H9 (cell line): ENCODE measurements at regions not wholly inside any gene's neighbourhood (a gene's known extent, or its start where the extent isn't known, plus 50 kb on each side); places are given as distances from the start of the nearest gene placed in this dataset.

ENCODE experiments used
- DNase-seq: peaks from one replicate; pipeline ENCODE4 v3.0.0-alpha.2; 2017
- H2AFZ ChIP-seq: one replicate; pipeline ENCODE4 v1.6.1; 2013; ENCODE audit warnings: mild to moderate bottlenecking, low read length, control low read depth, moderate library complexity
- H2AK5ac ChIP-seq: 2 replicates; pipeline ENCODE4 v1.6.1; 2013; ENCODE audit warnings: low read length, control low read depth, mixed read lengths; ENCODE audit not compliant: insufficient read length
- H2BK120ac ChIP-seq: one replicate; pipeline ENCODE4 v1.6.1; 2013; ENCODE audit warnings: low read depth, mild to moderate bottlenecking, low read length, control low read depth, inconsistent platforms; ENCODE audit not compliant: poor library complexity, severe bottlenecking
- H2BK12ac ChIP-seq: 2 replicates; pipeline ENCODE4 v1.6.1; 2013; ENCODE audit warnings: low read length, control low read depth, mixed read lengths, low read depth; ENCODE audit not compliant: insufficient read length
- H2BK15ac ChIP-seq: 2 replicates; pipeline ENCODE4 v1.6.1; 2013; ENCODE audit warnings: low read depth, low read length, control low read depth
- H2BK20ac ChIP-seq: one replicate; pipeline ENCODE4 v1.6.1; 2013; ENCODE audit warnings: low read depth, mild to moderate bottlenecking, low read length, control low read depth, inconsistent platforms; ENCODE audit not compliant: poor library complexity, severe bottlenecking
- H2BK5ac ChIP-seq: 2 replicates; pipeline ENCODE4 v1.6.1; 2013; ENCODE audit warnings: low read length, control low read depth, mixed read lengths; ENCODE audit not compliant: insufficient read length
- H3K14ac ChIP-seq: 2 replicates; pipeline ENCODE4 v1.6.1; 2013; ENCODE audit warnings: low read length, control low read depth; ENCODE audit not compliant: insufficient read depth
- H3K18ac ChIP-seq: 2 replicates; pipeline ENCODE4 v1.6.1; 2013; ENCODE audit warnings: low read depth, mild to moderate bottlenecking, mixed read lengths, low read length, control low read depth; ENCODE audit not compliant: insufficient read length
- H3K23ac ChIP-seq: 2 replicates; pipeline ENCODE4 v1.6.1; 2013; ENCODE audit warnings: low read length, control low read depth, mixed read lengths, low read depth; ENCODE audit not compliant: insufficient read length
- H3K23me2 ChIP-seq: 2 replicates; pipeline ENCODE4 v1.6.1; 2013; ENCODE audit warnings: low read depth, mild to moderate bottlenecking, mixed read lengths, low read length, control low read depth; ENCODE audit not compliant: insufficient read length, poor library complexity, severe bottlenecking
- H3K27ac ChIP-seq: 2 replicates; pipeline ENCODE4 v1.5.1; 2013; ENCODE audit warnings: low read length, control low read depth, mixed read lengths, low read depth; ENCODE audit not compliant: insufficient read length
- H3K27me3 ChIP-seq: 2 replicates; pipeline ENCODE4 v1.6.1; 2013; ENCODE audit warnings: low read length, control low read depth, inconsistent platforms; ENCODE audit not compliant: insufficient read depth
- H3K4ac ChIP-seq: 2 replicates; pipeline ENCODE4 v1.6.1; 2013; ENCODE audit warnings: low read depth, mild to moderate bottlenecking, control low read depth, inconsistent platforms, low read length, moderate library complexity
- H3K4me1 ChIP-seq: 2 replicates; pipeline ENCODE4 v1.6.1; 2013; ENCODE audit warnings: low read length, control low read depth, inconsistent platforms; ENCODE audit not compliant: insufficient read depth
- H3K4me2 ChIP-seq: 2 replicates; pipeline ENCODE4 v1.6.1; 2013; ENCODE audit warnings: low read length, control low read depth, mixed read lengths; ENCODE audit not compliant: insufficient read length, insufficient read depth
- H3K56ac ChIP-seq: 2 replicates; pipeline ENCODE4 v1.6.1; 2013; ENCODE audit warnings: low read depth, mild to moderate bottlenecking, mixed read lengths, low read length, control low read depth; ENCODE audit not compliant: insufficient read length
- H3K79me1 ChIP-seq: 2 replicates; pipeline ENCODE4 v1.6.1; 2013; ENCODE audit warnings: low read depth, mild to moderate bottlenecking, moderate library complexity, low read length, control low read depth, inconsistent platforms; ENCODE audit not compliant: insufficient read depth, poor library complexity, severe bottlenecking
- H3K79me2 ChIP-seq: 2 replicates; pipeline ENCODE4 v1.6.1; 2013; ENCODE audit warnings: low read length, control low read depth, inconsistent platforms; ENCODE audit not compliant: insufficient read depth
- H3K9ac ChIP-seq: 2 replicates; pipeline ENCODE4 v1.6.1; 2013; ENCODE audit warnings: low read length, control low read depth, mixed read lengths; ENCODE audit not compliant: insufficient read length; ENCODE audit errors: extremely low read depth
- H3K9me3 ChIP-seq: one replicate; pipeline ENCODE4 v1.6.1; 2013; ENCODE audit warnings: low read depth, low read length, inconsistent platforms; ENCODE audit not compliant: control insufficient read depth
- H3T11ph ChIP-seq: one replicate; pipeline ENCODE4 v1.6.1; 2013; ENCODE audit warnings: mild to moderate bottlenecking, low read length, control low read depth, inconsistent platforms
- H4K20me1 ChIP-seq: one replicate; pipeline ENCODE4 v1.6.1; 2013; ENCODE audit not compliant: control insufficient read depth, insufficient read length, insufficient read depth
- H4K5ac ChIP-seq: 2 replicates; pipeline ENCODE4 v1.6.1; 2013; ENCODE audit warnings: low read depth, mild to moderate bottlenecking, mixed read lengths, low read length, control low read depth; ENCODE audit not compliant: insufficient read length
- H4K8ac ChIP-seq: replicated peaks from 2 replicates; pipeline ENCODE4 v1.6.1; 2013; ENCODE audit warnings: low read length, control low read depth, mixed read lengths, low read depth; ENCODE audit not compliant: insufficient read length
- H4K91ac ChIP-seq: 2 replicates; pipeline ENCODE4 v1.6.1; 2013; ENCODE audit warnings: low read depth, mild to moderate bottlenecking, moderate library complexity, mixed read lengths, low read length, control low read depth; ENCODE audit not compliant: insufficient read length
- H3K27ac Mint-ChIP-seq, 3 experiments: 2 replicates in 2 of 3; 3 replicates in 1 of 3; pipeline ENCODE4 v1.8.0; 2020 to 2021; ENCODE audit warnings: mixed read lengths in 3 of 3, mild to moderate bottlenecking in 1 of 3, moderate library complexity in 1 of 3
- H3K27me3 Mint-ChIP-seq: 2 replicates; pipeline ENCODE4 v1.8.0; 2021; ENCODE audit warnings: low read depth, mild to moderate bottlenecking, moderate library complexity, mixed read lengths
- H3K36me3 Mint-ChIP-seq, 3 experiments: 2 replicates in 2 of 3; 3 replicates in 1 of 3; pipeline ENCODE4 v1.8.0; 2020 to 2021; ENCODE audit warnings: low read depth in 3 of 3, mixed read lengths in 3 of 3; ENCODE audit not compliant: insufficient read depth in 1 of 3
- H3K4me1 Mint-ChIP-seq, 2 experiments: 2 replicates each; pipeline ENCODE4 v1.8.0; 2020; ENCODE audit warnings: mixed read lengths in 2 of 2
- H3K4me3 Mint-ChIP-seq, 2 experiments: 2 replicates in 1 of 2; 3 replicates in 1 of 2; pipeline ENCODE4 v1.8.0; 2020 to 2021; ENCODE audit warnings: mild to moderate bottlenecking in 2 of 2, mixed read lengths in 2 of 2, moderate library complexity in 1 of 2
- H3K9me3 Mint-ChIP-seq, 2 experiments: 2 replicates in 1 of 2; 3 replicates in 1 of 2; pipeline ENCODE4 v1.8.0; 2020; ENCODE audit warnings: mild to moderate bottlenecking in 2 of 2, mixed read lengths in 2 of 2, moderate library complexity in 1 of 2
- WGBS: extraction: QIAGEN DNeasy Blood & Tissue Kit; methylation state at CpG from one replicate; pipeline ENCODE4 v1.1.7; 2013; ENCODE audit warnings: missing lambda C conversion rate, low lambda C conversion rate, mixed read lengths; ENCODE audit not compliant: insufficient read length; ENCODE audit errors: extremely low coverage; 5-methylcytosine and 5-hydroxymethylcytosine counted together
- TF ChIP-seq, protein P1 (sequence below): fragments of 200-600 bp; sonication (generic); conservative IDR thresholded peaks from 3 replicates; pipeline ENCODE4 v1.8.0; 2021; ENCODE audit warnings: antibody characterized with exemption, mild to moderate bottlenecking

DNA sequence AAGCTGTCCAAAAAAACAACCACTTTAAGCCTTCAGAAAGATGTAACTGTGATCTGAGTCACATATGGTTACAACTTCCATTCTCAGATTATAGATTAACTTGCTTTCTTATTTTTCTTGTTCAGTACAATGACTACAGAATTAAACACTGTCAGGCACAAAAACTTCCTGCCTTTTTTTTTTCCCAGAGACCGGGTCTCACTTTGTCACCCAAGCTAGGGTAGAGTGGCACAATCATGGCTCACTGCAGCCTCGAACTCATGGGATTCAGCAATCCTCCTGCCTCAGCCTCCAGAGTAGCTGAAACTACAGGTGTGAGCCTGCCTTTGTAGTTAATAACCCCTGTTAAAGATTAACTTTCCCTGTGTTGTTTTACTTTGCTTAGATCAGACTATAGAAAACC lies 163.2 kb downstream of the AVL9 start:
- no peak overlapping the region for H3K18ac ChIP-seq
- H4K91ac ChIP-seq = no peak overlapping the region
- H3K4me2 ChIP-seq = no peak overlapping the region
- Mint-ChIP-seq H3K27ac (no peak overlapping the region), H3K9me3 (no peaks in the 10 kb centered on the region), H3K4me1 (peaks cover 9 to 18% of the 10 kb centered on the region in 2 experiments), H3K4me3 (no peak overlapping the region), H3K36me3 (no peaks in the 10 kb centered on the region), H3K27me3 (no peaks in the 10 kb centered on the region; the same call in 1 of the 2 replicates)
- no peak overlapping the region for H3K23ac ChIP-seq
- H3K23me2 ChIP-seq = no peaks in the 10 kb centered on the region
- H3K79me2 ChIP-seq = no peaks in the 10 kb centered on the region
- H2AFZ ChIP-seq = no peak overlapping the region
- H4K5ac ChIP-seq = no peak overlapping the region
- no peak for DNase-seq
- H4K20me1 ChIP-seq = no peaks in the 10 kb centered on the region
- no peak overlapping the region for H4K8ac ChIP-seq
- WGBS = no CpG with 5 or more reads among the region's 2 CpGs
- no peak overlapping the region for H2BK120ac ChIP-seq
- H2AK5ac ChIP-seq = no peak overlapping the region
- TF ChIP-seq, protein P1, sequence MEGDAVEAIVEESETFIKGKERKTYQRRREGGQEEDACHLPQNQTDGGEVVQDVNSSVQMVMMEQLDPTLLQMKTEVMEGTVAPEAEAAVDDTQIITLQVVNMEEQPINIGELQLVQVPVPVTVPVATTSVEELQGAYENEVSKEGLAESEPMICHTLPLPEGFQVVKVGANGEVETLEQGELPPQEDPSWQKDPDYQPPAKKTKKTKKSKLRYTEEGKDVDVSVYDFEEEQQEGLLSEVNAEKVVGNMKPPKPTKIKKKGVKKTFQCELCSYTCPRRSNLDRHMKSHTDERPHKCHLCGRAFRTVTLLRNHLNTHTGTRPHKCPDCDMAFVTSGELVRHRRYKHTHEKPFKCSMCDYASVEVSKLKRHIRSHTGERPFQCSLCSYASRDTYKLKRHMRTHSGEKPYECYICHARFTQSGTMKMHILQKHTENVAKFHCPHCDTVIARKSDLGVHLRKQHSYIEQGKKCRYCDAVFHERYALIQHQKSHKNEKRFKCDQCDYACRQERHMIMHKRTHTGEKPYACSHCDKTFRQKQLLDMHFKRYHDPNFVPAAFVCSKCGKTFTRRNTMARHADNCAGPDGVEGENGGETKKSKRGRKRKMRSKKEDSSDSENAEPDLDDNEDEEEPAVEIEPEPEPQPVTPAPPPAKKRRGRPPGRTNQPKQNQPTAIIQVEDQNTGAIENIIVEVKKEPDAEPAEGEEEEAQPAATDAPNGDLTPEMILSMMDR = no peak
- H3K9me3 ChIP-seq = no peaks in the 10 kb centered on the region
- H3K27me3 ChIP-seq = no peaks in the 10 kb centered on the region
- no peak overlapping the region for H2BK20ac ChIP-seq
- no peaks in the 10 kb centered on the region; the same call in 1 of the 2 replicates for H3K4me1 ChIP-seq
- H3K14ac ChIP-seq = no peak overlapping the region
- H3T11ph ChIP-seq = no peak overlapping the region
- H3K79me1 ChIP-seq = no peaks in the 10 kb centered on the region
- no peak overlapping the region for H3K56ac ChIP-seq
- no peak overlapping the region for H2BK15ac ChIP-seq
- no peak overlapping the region for H2BK12ac ChIP-seq
- no peak overlapping the region for H3K9ac ChIP-seq
- H3K4ac ChIP-seq = no peak overlapping the region
- H2BK5ac ChIP-seq = no peak overlapping the region
- no peak overlapping the region for H3K27ac ChIP-seq
